ACHN (cell line): ENCODE measurements at regions not wholly inside any gene's neighbourhood (a gene's known extent, or its start where the extent isn't known, plus 50 kb on each side); places are given as distances from the start of the nearest gene placed in this dataset.
A peak's percentile ranks its signal among the peaks of the same experiment; 100 is the strongest.
"Not testable (repeated sequence)": the region's sequence is repeated elsewhere in the genome, so short reads cannot be mapped to it uniquely, and the experiment has no call there.

Source experiments
- DNase-seq: peaks from one replicate; pipeline ENCODE4 v3.0.0-alpha.2; 2015
- in situ Hi-C: cut with HindIII; loops from 2 replicates; pipeline ENCODE4 v1.10.0; 2017; ENCODE audit warnings: low sequenced_read_pairs, low pct_ligation_motif_present, low pct_unique_long_range_greater_than_20kb

GRCh38 chrX:92430574-92430973, 651.4 kb downstream of the PCDH11X start:
- DNase-seq, in situ Hi-C loops: not testable (repeated sequence)

DNA sequence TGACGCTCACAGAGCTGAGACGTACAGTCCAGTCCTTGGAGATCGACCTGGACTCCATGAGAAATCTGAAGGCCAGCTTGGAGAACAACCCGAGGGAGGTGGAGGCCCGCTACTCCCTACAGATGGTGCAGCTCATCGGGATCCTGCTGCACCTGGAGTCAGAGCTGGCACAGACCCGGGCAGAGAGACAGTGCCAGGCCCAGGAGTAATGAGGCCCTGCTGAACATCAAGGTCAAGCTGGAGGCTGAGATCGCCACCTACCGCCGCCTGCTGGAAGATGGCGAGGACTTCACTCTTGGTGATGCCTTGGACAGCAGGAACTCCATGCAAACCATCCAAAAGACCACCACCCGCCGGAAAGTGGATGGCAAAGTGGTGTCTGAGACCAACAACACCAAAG, 681.4 kb downstream of the PCDH11X start:
- DNase-seq, in situ Hi-C loops: not testable (repeated sequence)

DNA sequence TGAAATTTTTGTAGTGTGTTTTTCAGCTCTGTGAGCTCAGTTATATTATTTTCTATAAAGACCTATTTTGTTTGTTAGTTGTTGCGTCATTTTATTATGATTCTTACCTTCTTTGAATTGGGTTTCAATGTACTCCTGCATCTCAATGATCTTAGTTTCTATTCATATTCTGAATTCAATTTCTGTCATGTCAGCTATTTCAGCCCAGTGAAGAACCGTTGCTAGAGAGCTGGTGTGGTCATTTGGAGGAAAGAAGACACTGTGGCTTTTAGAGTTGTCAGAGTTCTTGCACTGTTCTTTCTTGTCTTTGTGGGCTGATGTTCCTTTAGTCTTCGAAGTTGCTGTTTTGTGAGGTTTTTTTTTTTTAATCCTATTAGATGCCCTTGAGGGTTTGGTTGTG, 701.0 kb downstream of the PCDH11X start:
- not testable (repeated sequence) for DNase-seq

GRCh38 chrX:92485487-92485886, 706.3 kb downstream of the PCDH11X start:
- in situ Hi-C loops, DNase-seq: not testable (repeated sequence)

More for the DNA sequence above, 701.0 kb downstream of the PCDH11X start:
- in situ Hi-C loops, result not testable (repeated sequence)

DNA sequence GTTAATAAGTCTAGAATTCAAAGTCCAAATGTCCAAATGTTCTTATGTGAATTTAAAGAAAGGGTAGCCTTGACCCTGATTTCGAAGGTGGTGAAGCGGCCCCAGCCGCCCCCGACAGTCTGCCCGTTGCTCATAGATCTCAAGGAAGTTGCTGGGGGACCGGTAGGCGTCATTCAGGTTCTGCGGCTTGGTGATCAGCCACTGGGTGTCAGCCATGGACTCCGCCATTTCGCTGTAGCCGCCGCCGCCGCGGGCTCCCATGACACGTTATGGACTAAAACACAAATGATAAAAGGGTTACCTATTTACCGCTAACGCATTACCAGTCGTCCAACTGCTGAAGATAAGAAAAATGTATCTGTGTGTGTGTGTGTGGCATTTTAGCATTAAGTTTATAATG, 736.1 kb downstream of the PCDH11X start:
- DNase-seq, in situ Hi-C loops: not testable (repeated sequence)

DNA sequence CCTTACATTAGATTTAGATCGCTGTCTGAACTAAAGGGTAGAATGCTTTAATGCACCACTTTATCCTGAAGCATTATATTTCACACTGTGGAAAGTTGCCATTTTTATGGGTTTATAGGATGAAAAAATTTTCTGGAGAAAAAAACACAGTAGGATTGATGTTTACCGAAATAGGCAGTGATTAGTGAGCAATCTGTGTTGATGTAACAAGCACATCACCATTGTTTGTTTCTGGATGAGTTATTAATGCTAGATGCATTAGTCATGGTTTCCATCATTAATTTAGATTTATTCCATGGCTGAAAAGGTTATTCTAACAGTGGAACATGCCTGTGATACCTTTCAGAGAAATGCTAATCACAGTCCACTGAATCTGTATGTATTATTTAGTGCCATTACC, 749.8 kb downstream of the PCDH11X start:
- in situ Hi-C loops, DNase-seq: not testable (repeated sequence)

DNA sequence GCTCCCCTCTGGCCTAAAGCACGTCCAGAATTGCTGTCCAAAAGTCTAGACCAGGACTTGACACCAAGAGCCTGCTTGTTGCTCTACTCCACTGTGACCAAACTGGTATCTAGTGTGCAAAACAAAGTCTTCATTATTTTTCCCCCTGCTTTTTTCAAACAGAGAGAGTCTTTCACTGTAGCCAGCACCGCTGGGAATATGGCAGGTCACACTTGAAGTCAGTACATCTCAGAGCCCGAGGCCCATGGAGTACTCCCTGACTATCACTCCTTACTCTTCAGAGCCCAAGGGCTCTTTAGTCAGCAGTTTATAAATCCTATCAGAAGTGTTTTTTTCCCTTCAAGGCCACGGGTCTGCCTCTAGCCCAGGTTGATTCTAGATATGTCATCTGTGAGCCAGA, 761.3 kb downstream of the PCDH11X start:
- in situ Hi-C loops, result not testable (repeated sequence)

DNA sequence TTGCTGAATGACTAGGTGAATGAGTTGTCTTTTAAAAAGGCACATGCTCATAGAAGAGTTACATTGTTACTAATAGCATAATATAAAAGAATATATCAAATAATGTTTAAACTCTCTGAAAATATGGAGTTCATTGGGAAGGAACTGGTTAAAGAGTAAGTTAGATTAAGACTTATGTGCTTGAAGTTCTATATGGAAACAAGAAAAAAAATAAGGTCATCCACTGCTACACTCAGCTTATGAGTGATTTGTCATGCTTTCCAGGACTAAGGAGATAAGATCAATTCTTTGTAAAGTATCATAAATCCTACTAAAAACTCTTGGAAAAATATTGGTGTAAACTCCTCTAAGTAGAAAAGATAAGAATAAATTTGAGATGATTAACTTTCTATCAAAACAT, 779.1 kb downstream of the PCDH11X start:
- in situ Hi-C loops, DNase-seq: not testable (repeated sequence)

More for the DNA sequence above, 761.3 kb downstream of the PCDH11X start:
- not testable (repeated sequence) for DNase-seq

DNA sequence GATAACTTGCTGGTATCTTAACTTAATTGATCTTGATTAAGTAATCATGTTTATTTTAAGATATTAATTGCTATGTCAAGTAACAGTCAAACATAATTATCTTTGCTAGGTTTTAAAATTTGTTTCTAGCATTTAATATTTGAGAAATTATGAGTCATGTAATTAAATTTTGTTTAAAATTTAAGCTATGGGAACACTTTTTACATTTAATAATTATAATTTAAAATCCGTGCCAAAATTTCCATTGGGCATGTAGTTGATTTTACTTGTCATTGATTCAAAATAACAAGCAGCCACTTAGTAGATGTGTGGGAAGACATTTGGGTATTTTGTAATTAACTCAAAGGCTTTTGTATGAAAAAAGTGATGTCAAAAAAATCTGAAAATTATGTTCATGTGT, 779.6 kb downstream of the PCDH11X start:
- DNase-seq, in situ Hi-C loops: not testable (repeated sequence)

DNA sequence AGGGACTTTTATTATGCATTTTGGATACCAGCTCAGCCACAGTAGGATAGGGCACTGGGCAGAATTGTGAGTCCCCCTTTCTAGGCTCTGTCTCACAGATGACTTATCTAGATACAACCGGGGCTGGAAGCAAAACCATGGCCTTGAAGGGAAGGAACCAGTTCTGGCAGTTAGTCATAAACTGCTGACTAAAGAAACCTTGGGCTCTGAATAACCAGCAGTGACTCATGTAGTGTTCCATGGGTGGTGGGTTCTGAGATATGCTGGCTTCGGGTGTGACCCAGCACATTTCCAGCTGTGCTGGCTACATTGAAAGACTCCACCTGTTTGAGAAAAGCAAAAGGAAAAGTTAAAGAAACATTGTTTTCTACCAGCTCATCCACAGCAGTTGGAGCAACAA, 780.9 kb downstream of the PCDH11X start:
- in situ Hi-C loops, result not testable (repeated sequence)
- peak; percentile 0 for DNase-seq

DNA sequence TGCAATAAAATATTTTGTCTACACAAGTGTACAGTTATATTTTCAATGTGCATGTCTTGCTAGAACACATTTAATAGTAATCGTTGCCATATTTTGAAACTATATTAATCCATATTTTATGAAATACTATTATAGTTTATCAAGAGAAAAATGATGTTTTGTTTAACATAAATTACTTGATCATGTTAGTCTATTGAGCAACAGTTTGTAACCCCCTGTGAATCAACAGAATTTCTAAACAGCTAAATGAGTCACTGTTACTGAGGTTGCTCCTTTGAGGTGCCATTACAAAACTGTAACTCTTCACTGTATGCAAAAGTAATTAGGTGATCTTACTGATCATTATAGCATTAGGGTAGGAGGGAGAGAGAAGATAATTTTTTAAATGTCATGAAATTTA, 791.0 kb downstream of the PCDH11X start:
- in situ Hi-C loops, DNase-seq: not testable (repeated sequence)

GRCh38 chrX:92586643-92587042, 807.5 kb downstream of the PCDH11X start:
- DNase-seq, in situ Hi-C loops: not testable (repeated sequence)

DNA sequence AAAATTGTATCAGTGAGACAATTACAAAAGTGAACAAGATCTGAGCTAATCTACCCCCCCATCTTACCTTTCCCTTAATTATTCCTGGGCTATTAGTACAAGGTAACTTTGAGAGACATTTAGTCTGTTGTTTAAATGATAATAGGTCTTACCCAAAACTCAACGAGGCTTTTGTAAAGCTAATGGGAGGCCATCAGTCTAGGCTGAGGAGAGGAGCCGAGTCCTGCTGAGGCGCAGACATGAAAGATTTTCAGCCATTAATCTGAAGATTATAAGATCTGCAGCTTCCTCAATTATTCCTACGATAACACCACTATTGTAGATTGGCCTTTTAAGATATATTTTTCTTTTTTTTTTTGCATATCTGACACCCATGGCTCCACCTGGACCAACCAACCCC, 810.5 kb downstream of the PCDH11X start:
- DNase-seq, in situ Hi-C loops: not testable (repeated sequence)

- DNase-seq, in situ Hi-C loops: not testable (repeated sequence)
Measured at GRCh38 chrX:92590726-92591298, 811.6 kb downstream of the PCDH11X start.

DNA sequence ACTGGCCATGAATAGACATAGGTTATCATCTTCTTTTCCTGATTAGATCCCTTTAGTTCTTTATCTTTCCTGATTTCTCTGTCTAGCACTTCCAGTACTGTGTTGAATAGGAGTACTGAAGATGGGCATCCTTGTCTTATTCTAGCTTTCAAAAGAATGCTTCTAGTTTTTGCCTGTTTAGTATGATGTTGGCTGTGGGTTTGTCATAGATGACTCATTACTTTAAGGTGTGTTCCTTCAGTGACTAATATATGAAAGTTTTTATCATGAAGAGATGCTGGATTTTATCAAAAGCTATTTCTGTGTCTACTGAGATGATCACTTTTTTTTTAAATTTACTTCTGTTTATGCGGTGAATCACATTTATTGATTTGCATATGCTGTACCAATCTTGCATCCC, 832.3 kb downstream of the PCDH11X start:
- in situ Hi-C loops, DNase-seq: not testable (repeated sequence)

GRCh38 chrX:92626699-92627098, 847.5 kb downstream of the PCDH11X start:
- in situ Hi-C loops, DNase-seq: not testable (repeated sequence)

GRCh38 chrX:92657593-92657992, 878.4 kb downstream of the PCDH11X start:
- in situ Hi-C loops, DNase-seq: not testable (repeated sequence)

GRCh38 chrX:92659743-92660142, 880.6 kb downstream of the PCDH11X start:
- in situ Hi-C loops, DNase-seq: not testable (repeated sequence)

DNA sequence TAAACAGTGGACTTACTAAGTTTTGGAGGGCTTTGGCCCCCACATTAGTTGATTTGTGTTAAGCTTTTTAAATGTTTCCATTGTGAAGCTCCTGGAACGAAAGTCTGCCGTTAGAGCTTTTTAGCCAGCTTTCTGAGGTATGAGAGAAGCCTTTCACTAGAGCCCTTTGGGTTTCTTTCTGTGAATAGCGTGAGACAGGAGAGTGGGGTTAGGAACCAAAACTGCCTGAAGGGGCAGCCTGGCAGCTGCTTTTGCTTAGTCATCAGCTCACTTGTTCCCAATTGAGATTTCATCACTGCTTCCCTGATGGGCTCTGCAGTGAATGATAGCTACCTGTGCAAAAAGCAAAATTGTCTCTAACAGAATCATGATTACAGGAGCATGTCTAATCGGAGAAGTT, 913.6 kb downstream of the PCDH11X start:
- DNase-seq, in situ Hi-C loops: not testable (repeated sequence)

DNA sequence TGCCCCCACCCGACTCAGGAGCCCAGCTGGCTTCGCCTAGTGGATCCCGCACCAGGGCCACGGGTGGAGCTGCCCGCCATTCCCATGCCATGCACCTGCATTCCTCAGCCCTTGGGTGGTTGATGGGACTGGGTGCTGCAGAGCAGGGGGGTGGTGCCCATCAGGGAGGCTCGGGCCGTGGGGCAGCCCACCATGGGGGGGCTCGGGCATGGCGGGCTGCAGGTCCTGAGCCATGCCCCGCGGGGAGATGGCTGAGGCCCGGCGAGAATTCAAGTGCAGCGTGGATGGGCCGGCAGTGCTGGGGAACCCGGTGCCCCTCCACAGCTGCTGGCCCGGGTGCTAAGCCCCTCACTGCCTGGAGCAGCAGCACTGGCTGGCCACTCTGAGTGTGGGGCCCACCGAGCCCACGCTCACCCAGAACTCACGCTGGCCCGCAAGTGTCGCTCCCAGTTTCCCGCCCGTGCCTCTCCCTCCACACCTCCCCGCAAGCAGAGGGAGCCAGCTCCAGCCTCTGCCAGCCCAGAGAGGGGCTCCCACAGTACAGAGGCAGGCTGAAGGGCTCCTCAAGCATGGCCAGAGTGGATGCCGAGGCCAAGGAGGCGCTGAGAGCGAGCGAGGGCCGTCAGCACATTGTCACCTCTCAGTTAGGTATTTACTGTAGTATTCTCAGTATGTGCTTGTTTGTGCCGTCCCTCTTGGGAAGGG, 920.4 kb downstream of the PCDH11X start:
- DNase-seq, in situ Hi-C loops: not testable (repeated sequence)
